GM18505 (cell line): ENCODE measurements at regions not wholly inside any gene's neighbourhood (a gene's known extent, or its start where the extent isn't known, plus 50 kb on each side); places are given as distances from the start of the nearest gene placed in this dataset.

Experiments
- ATAC-seq: cut with Tn5 transposase; IDR thresholded peaks from one replicate; pipeline ENCODE4 v1.9.1; 2021; ENCODE audit not compliant: unreplicated experiment
- POLR2A ChIP-seq: IDR thresholded peaks from 4 replicates; pipeline ENCODE4 v1.6.1; 2011; ENCODE audit warnings: borderline replicate concordance; ENCODE audit not compliant: insufficient read depth, insufficient read length; ENCODE audit errors: extremely low read depth

GRCh38 chr2:149841396-149841795 is 253.8 kb upstream of the MMADHC start:
- no peak for TF ChIP-seq POLR2A
- no peak for ATAC-seq

- ATAC-seq: no peak
Observed at GRCh38 chr2:149832324-149832723, 244.7 kb upstream of the MMADHC start.

GRCh38 chr2:149828520-149829210 is 241.1 kb upstream of the MMADHC start:
- ATAC-seq: no peak
- TF ChIP-seq POLR2A: no peak

More at GRCh38 chr2:149832324-149832723, 244.7 kb upstream of the MMADHC start:
- TF ChIP-seq POLR2A: no peak

GRCh38 chr2:149827585-149828126 is 240.1 kb upstream of the MMADHC start:
- TF ChIP-seq POLR2A: no peak
- no peak for ATAC-seq

- ATAC-seq: no peak
- TF ChIP-seq POLR2A: no peak
Observed at GRCh38 chr2:149826471-149827125, 239.0 kb upstream of the MMADHC start.

- no peak for TF ChIP-seq POLR2A
Observed at GRCh38 chr2:149825473-149825872, 237.9 kb upstream of the MMADHC start.

GRCh38 chr2:149824136-149824535 is 236.6 kb upstream of the MMADHC start:
- no peak for ATAC-seq
- no peak for TF ChIP-seq POLR2A

More at GRCh38 chr2:149825473-149825872, 237.9 kb upstream of the MMADHC start:
- ATAC-seq: no peak

GRCh38 chr2:149819356-149819957 is 231.9 kb upstream of the MMADHC start:
- ATAC-seq: no peak
- no peak for TF ChIP-seq POLR2A

- no peak for TF ChIP-seq POLR2A
- no peak for ATAC-seq
Observed at GRCh38 chr2:149816756-149817551, 229.4 kb upstream of the MMADHC start.

GRCh38 chr2:149815941-149816340 is 228.4 kb upstream of the MMADHC start:
- no peak for ATAC-seq

GRCh38 chr2:149814901-149815300 is 227.3 kb upstream of the MMADHC start:
- no peak for TF ChIP-seq POLR2A
- no peak for ATAC-seq

More at GRCh38 chr2:149815941-149816340, 228.4 kb upstream of the MMADHC start:
- TF ChIP-seq POLR2A: no peak

- no peak for ATAC-seq
- TF ChIP-seq POLR2A: no peak
Observed at GRCh38 chr2:149814049-149814448, 226.5 kb upstream of the MMADHC start.

- ATAC-seq: no peak
- no peak for TF ChIP-seq POLR2A
Observed at GRCh38 chr2:149808556-149808955, 221.0 kb upstream of the MMADHC start.
